CD4-positive, alpha-beta T cell treated with Interleukin-15 for 1 hour (primary cell): ENCODE measurements at regions not wholly inside any gene's neighbourhood (a gene's known extent, or its start where the extent isn't known, plus 50 kb on each side); places are given as distances from the start of the nearest gene placed in this dataset.

Source experiments
- DNase-seq: peaks from one replicate; pipeline ENCODE4 v3.0.0-alpha.2; 2020

- no peak for DNase-seq
Measured at GRCh38 chr5:144918371-144918770, 747.7 kb downstream of the KCTD16 start.

DNA sequence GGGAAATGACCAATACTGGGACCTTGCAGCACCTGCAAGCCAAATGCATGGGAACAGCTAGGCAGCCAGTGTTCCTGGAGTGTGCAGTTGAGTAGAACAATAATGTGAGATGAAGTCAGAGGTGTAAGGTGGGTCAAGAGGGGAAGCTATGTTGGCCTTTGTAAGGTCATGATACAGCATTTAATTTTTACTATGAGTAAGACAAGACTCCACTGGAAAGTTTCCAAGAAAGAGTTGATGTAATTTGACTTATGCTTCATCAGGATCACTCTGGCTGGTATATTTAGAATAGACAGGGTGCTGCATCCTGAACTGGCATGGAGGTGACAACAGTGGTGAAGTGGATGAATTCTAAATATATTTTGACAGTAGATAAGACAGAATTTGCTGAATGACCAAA, 744.8 kb downstream of the KCTD16 start:
- DNase-seq, result no peak

DNA sequence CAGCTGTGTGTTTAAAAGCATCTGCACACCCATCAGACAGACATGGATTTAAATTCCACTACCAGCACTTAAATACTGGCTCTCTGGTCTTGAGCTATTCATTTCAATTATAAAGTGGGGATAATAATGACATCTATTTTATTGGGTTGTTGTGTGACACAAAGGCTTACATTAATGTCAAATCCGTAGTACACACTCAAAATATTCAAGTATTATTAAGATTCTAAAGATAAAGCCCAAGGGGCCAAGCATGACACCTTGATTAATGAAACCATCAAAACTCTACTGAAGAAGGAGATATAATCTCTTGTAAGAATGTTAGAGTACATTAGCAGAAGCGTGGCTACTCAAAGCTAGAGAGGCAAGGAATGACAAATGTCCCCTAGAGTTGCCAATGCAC, 743.0 kb downstream of the KCTD16 start:
- no peak for DNase-seq

DNA sequence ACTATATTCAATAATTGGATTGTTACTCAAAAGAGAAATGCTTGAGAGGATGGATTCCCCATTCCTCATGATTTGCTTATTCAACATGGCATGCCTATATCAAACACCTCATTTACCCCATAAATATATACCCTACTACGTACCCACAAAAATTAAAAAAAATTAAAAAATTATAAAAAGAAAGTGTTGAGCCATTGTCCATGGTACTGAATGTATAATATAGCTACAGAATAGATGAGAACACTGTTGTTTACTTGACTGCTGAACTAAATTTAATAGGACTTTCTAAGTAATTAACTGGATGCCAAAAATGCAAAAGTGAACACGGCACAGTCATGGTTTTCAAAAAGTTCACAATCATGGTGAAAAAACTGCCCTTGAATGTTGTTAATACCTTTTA, 725.8 kb downstream of the KCTD16 start:
- DNase-seq, result no peak

GRCh38 chr5:144886668-144887067, 716.0 kb downstream of the KCTD16 start:
- no peak for DNase-seq

- no peak for DNase-seq
Measured at GRCh38 chr5:144882739-144883283, 712.1 kb downstream of the KCTD16 start.

GRCh38 chr5:144880513-144880912, 709.8 kb downstream of the KCTD16 start:
- no peak for DNase-seq

GRCh38 chr5:144876990-144877389, 706.3 kb downstream of the KCTD16 start:
- no peak for DNase-seq

DNA sequence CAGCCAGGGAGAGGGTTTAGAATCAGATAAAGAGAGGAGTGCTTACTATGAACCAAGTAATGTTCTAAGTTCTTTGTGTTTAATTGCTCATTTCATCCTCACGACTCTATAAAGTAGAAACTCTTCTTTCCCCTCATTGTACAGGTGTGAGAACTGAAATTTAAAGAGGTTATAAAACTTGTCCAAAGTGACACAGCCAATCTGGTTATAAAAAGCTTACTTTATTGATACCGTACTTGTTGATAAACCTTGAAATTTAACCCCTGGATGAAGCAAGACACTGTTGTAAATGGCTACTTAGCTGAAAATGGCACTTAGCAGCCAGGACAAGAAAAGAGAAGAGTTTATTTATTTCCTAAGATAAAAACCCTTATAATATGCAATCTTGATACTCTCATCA, 702.4 kb downstream of the KCTD16 start:
- no peak for DNase-seq

DNA sequence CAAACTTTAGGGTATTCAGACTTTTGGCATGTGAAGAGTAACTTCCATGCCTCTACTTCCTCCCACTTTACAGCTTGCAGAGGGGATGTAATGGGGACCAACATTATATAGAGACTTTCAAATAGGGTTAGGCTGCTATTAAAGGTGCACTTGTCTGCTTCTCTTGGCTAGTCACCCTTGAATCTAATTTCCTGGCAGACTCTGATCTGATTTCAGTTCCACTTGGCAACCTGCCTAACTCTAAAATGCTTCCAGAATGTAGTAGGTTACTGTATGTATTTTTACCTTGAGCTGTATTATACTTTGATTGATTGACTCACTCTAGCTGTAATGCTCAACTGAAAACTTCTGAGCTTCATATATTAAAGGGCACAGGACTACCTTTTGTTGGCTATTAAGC, 693.4 kb downstream of the KCTD16 start:
- no peak for DNase-seq

DNA sequence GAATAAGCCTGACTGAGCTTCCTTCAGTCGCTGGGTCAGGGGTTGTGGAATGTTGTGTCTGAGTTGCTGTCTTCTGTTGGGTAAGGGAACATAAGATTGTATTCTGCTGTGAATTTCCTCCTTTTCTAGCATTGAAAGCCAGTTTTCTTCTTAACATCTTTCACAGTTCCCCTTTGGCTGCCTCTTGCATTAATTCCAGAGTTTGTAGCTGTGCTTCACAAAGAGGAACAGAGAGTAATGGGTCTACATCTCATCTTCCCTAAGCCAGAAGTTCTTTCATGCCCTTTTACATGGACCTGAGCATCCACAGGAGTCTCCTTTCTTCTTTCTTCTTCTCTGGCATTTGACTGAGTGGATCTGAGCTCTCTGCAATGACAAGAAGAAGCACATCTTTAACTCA, 686.8 kb downstream of the KCTD16 start:
- DNase-seq, result no peak

GRCh38 chr5:144844086-144844485, 673.4 kb downstream of the KCTD16 start:
- DNase-seq, result no peak

DNA sequence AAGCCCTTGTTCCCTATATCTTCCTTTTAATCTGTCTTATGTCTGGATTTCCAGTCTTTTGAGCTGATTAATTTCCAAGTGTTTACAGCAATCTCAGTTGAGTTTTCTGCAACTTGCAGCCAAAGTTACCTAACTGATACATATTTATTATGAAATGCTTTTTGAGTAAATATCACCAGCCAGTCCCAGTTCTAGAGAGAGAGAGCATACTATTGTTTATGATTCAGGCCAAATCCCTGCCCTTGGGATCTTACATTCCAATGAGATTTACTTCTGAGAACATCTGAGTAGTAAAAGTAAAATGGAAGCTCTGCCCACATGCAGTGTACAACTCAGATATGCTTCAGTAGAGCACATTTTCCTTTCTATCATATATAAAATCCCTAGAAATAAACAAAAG, 661.7 kb downstream of the KCTD16 start:
- DNase-seq, result no peak

GRCh38 chr5:144831650-144832049, 661.0 kb downstream of the KCTD16 start:
- DNase-seq, result no peak

DNA sequence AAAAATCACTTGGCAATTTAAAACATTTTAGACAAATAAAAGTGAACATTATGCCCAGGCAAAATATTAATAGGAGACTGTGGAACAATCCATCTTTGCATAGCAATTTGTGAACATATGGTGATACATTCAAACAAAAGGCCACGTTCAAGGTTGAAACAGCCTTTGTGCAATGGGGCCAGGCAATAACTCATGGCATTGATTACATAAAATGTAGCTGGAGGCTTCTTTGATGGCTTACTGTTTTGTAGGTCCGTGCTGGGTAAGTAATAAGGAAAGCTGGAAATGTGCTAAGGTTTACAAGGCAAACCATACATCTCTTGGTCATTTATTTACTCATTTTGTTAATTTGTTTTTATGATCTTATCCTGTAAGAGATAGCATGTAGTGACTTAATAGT, 651.8 kb downstream of the KCTD16 start:
- no peak for DNase-seq

DNA sequence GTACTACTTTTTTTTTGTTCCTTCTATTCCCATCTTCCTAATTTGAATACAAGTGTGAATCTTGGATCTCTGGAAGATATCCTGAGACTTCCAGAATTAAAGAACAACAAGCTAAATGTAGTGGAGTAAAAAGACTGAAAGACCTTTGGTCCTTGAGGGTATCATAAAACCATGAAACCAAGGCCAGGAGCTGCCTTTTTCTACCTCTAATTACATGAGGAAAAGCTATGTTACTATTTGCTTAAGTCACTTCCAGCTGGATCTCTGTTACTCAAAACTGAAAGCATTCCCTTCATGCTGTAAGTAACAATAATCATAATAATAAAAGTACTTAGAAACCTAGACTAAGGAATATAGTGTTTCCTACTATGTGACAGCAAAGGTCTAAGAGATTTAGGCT, 649.6 kb downstream of the KCTD16 start:
- DNase-seq, result no peak

- no peak for DNase-seq
Measured at GRCh38 chr5:144815131-144815530, 644.5 kb downstream of the KCTD16 start.

DNA sequence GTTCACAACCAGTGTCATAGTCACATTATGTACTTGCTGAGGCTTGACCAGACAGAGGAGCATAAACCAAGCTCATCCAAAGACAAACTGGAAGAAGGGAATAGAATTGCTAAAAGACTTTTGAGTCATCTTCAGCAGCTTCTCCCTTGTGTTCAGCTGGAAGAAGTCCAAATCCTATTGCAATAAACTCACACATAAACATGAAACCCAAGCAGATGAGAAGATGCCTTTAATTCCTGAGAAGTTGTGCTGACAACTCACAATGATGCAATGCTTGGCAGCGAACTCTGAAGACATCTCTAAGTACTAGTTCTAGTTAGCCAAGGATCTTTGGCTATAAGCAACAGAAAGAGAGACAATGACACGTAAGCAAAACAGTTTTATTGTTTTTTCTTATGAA, 642.1 kb downstream of the KCTD16 start:
- no peak for DNase-seq

DNA sequence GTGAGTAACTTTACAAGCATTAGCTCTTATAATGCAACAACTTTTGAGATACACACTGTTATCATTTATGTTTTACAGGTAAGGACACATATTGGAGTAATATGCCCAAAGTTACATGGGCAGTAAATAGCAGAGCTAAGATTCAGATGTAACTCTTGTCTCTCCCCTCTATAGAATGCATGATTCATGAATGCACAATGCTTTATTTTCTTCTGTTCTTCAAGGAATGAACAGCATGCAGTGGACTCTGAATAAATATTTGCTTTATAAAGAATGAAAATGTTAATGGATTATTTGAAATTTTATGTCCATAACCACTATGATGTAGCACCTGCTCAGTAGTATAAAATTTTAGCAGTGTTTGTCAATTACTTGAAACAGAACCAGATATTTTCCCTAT, 629.5 kb downstream of the KCTD16 start:
- no peak for DNase-seq

DNA sequence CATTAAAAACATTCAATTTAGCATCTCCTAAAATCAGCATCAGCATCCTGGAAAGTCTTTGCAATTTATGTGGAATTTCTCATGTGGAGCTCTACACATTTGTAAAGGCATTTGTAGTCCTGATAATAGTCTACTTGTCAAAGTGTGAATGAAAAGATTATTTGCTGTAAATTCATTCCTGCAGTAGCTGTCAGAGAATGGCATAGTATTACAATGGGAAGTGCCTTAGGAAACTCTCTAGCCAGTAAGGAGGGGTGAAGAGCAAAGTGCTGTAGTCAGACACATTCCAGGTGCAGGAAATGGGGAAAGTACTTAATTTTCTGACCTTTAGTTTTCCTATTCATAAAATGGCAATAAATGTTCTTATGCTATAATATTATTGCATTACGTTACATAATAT, 627.9 kb downstream of the KCTD16 start:
- DNase-seq, result no peak

GRCh38 chr5:144794922-144795321, 624.2 kb downstream of the KCTD16 start:
- no peak for DNase-seq

DNA sequence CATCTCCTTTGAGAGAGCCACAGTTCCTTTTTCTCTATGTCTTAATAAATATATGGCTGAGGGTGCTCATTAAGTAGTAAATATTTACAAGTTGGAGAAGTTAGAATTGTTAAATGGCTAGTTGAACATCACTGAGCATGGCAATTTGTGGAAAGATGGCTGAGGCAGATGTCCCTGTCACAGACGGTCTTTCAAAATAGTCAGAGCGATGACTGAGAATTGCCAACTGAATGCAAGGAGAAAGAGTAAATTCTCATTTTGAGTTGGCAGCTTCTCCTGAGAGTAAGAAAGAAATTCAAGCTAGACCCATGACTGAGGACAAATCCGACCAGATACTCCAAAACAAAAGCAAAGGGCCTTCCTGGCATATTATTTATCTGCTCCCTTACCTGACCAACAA, 617.9 kb downstream of the KCTD16 start:
- no peak for DNase-seq

DNA sequence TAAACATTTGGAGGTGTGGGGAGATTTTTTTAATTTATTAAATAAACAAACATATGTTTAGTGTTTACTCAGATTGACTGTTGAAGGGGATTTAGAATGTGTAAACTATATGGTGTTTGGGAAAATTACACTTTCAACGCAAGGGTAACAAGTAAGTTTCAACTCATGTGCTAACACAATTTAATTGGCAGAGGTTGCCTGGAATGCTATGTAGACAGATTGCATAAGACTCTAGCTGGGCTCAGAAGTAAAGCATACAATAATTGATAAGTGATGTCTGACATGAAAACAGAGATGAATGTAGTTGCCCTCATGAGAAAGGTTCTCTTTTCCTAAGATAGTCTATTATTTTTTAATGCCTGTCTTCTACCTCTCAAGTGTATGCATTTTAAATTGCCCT, 617.4 kb downstream of the KCTD16 start:
- no peak for DNase-seq

GRCh38 chr5:144779368-144779767, 608.7 kb downstream of the KCTD16 start:
- no peak for DNase-seq

GRCh38 chr5:144778561-144778960, 607.9 kb downstream of the KCTD16 start:
- DNase-seq, result no peak

- no peak for DNase-seq
Measured at GRCh38 chr5:144774197-144774596, 603.5 kb downstream of the KCTD16 start.
